Stimulated activated CD8-positive, alpha-beta memory T cell treated with anti-CD3 and anti-CD28 coated beads, Interleukin-4, amount 100 ng/mL, for 48 hours (primary cell): ENCODE measurements at regions not wholly inside any gene's neighbourhood (a gene's known extent, or its start where the extent isn't known, plus 50 kb on each side); places are given as distances from the start of the nearest gene placed in this dataset.
"Not testable (repeated sequence)": the region's sequence is repeated elsewhere in the genome, so short reads cannot be mapped to it uniquely, and the experiment has no call there.

Experiments
- DNase-seq: peaks from one replicate; pipeline ENCODE4 v3.0.0-alpha.2; 2020

GRCh38 chrX:14347523-14347922 is 181.8 kb upstream of the GLRA2 start:
- DNase-seq: no peak

GRCh38 chrX:14344172-14344940 is 185.0 kb upstream of the GLRA2 start:
- no peak for DNase-seq

DNA sequence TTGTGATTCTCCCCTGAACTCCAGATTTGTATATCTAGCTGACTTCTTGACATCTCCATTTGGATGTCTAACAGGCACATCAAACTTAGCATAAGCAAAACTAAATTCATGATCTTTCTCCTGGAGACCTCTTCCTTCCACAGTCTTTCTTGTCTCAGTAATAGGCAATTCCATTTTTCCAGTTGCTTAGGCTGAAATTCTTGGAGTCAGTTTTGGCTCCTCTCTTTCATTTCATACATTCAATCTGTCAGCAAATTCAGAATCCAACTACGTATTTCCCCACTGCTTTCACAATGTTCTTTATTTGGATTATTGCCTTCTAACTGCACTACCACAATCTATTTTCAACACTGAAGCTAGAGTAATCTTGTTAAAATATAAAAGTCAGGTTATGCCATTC is 219.9 kb upstream of the GLRA2 start:
- no peak for DNase-seq

- DNase-seq: not testable (repeated sequence)
Observed at GRCh38 chrX:14308976-14309375, 220.4 kb upstream of the GLRA2 start.

DNA sequence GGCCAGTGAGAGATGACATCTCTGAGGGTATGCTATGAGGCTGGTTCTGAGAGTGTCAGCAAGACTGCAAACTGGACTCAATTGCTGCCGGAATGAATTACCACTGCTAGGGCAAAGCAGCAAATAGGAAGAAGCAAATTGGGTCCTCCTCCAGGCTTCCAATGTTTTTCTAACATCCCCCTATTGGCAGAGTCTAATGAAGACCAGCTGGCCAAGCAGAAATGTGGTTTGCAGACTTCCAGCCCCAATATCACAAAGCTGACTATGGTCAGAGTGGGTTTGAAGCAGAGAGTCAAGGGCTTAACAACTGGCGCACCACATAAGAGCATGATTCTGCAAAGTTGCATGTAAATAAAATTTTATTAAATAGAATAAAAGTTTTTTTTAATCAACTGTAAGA is 225.4 kb upstream of the GLRA2 start:
- DNase-seq: no peak

- not testable (repeated sequence) for DNase-seq
Observed at GRCh38 chrX:14302561-14302960, 226.8 kb upstream of the GLRA2 start.

GRCh38 chrX:14300376-14300775 is 229.0 kb upstream of the GLRA2 start:
- DNase-seq: no peak

- no peak for DNase-seq
Observed at GRCh38 chrX:14295426-14295825, 233.9 kb upstream of the GLRA2 start.

- DNase-seq: no peak
Observed at GRCh38 chrX:14291666-14292500, 237.5 kb upstream of the GLRA2 start.

DNA sequence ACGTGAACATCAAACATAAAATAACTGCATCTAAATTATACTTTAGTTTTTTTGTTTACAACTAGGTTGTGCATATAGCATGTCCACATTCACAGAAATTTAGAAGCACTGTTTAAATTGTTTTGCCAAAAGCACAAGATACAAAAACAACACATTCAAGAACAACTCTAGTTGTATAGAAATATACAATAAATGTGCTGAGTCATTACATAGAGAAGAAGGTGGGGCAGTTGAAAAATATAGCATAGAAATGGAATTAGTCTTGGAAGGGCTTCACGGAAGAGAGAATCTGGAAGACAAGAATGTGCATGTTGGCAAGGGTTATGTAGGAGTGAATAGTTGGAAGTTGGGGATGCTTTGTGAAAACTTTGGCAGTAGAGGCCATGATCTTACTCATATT is 239.0 kb upstream of the GLRA2 start:
- DNase-seq: no peak

DNA sequence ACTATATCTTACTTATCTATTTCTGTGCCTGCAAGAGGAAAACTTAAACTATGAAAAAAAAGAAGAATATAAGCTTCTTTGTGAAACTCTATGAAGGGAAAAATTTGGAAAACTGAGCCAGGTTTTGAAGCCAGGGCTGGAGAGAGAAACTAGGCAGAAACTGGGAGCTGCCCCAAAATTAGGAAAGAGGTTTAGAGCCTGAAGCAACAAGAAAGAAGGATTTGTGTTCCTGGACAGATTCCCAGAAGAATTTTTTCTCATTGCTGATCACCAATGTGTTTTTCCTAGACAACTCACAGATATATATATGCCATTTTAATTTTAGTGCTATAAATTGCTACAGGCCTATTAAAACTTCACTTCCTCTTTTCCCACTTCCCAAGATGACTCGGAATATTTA is 245.0 kb upstream of the GEMIN8 start:
- DNase-seq: no peak

GRCh38 chrX:14267216-14267615 is 237.5 kb upstream of the GEMIN8 start:
- no peak for DNase-seq

GRCh38 chrX:14266705-14267104 is 237.0 kb upstream of the GEMIN8 start:
- no peak for DNase-seq

DNA sequence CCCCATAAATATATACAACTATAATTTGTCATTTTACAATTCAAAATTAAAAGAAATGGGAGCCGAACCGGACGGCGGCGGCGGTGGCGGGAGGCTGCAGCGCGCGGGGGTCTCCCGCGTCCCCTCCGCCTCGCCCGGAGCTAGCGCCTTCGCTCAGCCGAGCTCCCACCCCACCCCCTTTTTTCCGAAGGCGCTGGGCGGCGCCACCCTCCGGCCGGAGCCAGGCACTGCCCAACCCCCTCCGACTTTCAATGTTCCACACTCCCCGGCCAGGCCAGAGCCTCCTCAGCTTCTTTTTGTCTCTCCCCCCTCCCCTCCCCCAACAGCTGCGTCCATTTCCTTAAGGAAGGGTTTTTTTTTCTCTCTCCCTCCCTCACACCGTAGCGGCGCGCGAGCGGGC is 214.1 kb upstream of the GEMIN8 start:
- DNase-seq: no peak

- no peak for DNase-seq
Observed at GRCh38 chrX:14235004-14235403, 205.3 kb upstream of the GEMIN8 start.

DNA sequence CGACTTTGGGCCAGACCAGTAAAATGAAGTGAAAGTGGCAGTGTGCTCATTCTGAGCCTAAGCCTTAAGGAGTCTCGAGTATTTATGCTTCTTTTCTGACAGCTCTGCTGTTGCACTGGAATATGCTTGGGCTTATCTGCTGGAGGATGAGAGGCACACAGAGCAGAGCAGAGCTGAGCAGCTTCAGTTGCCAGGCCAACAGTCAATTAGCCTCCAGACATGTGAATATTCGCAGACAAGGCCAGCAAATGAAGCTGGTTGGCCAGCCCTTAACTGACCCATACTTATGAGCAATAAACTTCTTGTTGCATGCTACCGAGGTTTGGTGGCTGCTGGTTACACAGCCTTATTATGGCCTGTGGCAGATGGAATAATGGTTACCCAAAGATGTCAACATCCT is 203.0 kb upstream of the GEMIN8 start:
- no peak for DNase-seq

GRCh38 chrX:14228611-14229010 is 198.9 kb upstream of the GEMIN8 start:
- DNase-seq: no peak

- DNase-seq: no peak
Observed at GRCh38 chrX:14220386-14220944, 190.8 kb upstream of the GEMIN8 start.

- DNase-seq: no peak
Observed at GRCh38 chrX:14209034-14209433, 179.3 kb upstream of the GEMIN8 start.

DNA sequence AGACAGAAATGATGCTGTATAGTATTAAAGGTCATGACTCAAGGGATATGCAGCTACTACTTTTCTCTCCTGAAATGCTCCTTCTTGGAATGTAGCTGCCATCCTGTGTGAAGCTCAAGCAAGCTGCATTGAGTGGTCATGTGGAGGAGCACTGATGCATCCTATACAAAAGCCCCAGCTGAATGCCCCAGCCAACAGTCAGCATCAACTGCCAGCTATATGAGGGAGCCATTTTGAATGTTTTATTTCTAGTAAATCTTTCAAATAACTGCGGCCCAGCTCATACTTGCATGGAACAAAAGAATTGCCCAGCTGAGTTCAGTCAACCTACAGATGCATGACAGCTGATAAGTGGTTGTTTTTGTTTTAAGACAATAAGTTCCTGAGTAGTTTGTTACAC is 165.0 kb upstream of the GEMIN8 start:
- no peak for DNase-seq

DNA sequence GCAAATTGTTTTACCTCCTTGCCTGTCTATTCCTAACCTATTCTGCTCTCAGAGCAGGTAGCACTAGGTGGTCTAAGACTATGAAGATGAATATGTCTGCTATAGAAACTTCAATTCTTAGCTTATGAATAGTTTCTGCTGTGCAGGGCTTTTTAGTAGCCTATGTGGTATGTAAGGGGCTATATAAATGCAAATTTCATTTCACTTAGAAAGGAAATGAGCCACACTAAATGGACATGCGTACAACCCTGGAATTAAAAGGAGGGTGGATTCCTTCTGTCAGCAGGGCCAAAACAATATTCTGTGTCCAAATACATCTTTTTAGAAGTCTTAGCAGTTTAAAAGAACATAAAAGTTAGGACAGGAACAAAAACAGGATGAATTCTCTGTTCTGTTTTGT is 163.9 kb upstream of the GEMIN8 start:
- DNase-seq: no peak

DNA sequence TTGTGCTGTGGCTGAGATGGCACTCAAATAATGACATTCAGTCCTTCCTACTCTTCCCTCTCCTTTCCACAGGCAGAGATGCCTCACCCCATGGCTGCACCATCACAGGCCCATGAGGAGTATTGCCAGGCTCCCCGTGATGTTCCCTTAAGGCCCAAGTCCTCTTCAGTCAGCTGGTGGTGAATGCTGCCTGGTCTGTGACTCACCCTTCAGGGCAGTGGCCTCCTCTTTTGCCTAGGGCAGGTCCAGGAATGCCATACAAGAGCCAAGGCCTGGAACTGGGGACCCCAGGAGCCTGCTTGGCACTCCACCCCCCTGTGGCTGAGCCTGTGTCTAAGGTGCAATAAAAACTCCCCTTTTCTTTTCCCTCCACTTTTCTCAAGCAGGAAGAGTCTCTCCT is 144.2 kb upstream of the GEMIN8 start:
- no peak for DNase-seq

DNA sequence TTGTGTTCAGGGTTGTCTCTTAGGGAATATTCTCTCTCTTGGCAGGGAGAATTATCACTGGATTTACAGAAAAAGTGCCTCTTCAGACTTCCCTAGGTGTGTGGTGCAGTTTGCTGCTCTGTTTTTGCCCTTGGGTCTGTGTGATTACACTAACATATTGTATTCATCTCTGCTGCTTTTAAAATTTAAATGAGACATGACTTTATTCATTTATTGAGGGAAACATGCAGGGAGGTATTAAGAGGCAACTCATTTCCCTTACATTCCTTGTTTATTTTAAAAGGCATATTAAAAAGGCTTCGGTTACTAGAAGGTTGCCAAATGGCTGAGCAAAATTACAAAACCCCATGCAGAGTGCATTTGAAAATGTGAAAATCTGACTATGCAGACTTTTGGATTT is 135.1 kb upstream of the GEMIN8 start:
- DNase-seq: no peak

- DNase-seq: no peak
Observed at GRCh38 chrX:14125462-14125861, 95.8 kb upstream of the GEMIN8 start.
